ENCODE measurements at regions not wholly inside any gene's neighbourhood (a gene's known extent, or its start where the extent isn't known, plus 50 kb on each side); places are given as distances from the start of the nearest gene placed in this dataset.

DNA sequence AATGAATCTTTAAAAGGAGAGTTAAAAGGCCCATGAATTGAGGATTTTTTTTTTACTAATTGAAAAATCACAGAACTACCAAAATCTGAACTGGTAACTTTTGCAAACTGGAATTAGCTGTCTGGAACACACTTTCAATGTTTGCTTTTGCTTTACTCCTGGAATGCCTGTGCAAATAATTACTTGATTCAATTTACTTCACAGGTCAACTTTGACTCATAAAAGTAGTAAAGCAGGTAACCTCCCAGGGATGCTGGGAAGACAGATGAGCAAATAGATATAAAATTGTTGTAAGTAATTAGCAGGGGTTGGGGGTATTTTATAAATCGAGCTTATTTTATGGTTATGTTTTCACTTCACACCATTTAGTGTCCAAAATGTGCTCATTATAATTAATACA is 398.3 kb upstream of the HNRNPA3 start:
- TF ChIP-seq, protein P1, sequence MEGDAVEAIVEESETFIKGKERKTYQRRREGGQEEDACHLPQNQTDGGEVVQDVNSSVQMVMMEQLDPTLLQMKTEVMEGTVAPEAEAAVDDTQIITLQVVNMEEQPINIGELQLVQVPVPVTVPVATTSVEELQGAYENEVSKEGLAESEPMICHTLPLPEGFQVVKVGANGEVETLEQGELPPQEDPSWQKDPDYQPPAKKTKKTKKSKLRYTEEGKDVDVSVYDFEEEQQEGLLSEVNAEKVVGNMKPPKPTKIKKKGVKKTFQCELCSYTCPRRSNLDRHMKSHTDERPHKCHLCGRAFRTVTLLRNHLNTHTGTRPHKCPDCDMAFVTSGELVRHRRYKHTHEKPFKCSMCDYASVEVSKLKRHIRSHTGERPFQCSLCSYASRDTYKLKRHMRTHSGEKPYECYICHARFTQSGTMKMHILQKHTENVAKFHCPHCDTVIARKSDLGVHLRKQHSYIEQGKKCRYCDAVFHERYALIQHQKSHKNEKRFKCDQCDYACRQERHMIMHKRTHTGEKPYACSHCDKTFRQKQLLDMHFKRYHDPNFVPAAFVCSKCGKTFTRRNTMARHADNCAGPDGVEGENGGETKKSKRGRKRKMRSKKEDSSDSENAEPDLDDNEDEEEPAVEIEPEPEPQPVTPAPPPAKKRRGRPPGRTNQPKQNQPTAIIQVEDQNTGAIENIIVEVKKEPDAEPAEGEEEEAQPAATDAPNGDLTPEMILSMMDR (IDR thresholded peaks at IDR 0.05): no peak
- TF ChIP-seq POLR2A (IDR thresholded peaks at IDR 0.05): no peak
